Sigmoid colon (tissue), 6 donors: ENCODE measurements at regions not wholly inside any gene's neighbourhood (a gene's known extent, or its start where the extent isn't known, plus 50 kb on each side); places are given as distances from the start of the nearest gene placed in this dataset.

Experiments used
- DNase-seq: peaks from one replicate; pipeline ENCODE4 v3.0.0-alpha.2; 2019
- H3K27ac ChIP-seq, 4 donors: fragments of 200-600 bp; sonication (generic); one replicate each; pipeline ENCODE4 v1.5.1; 2016 to 2019; ENCODE audit warnings: mild to moderate bottlenecking in 1 of 4
- H3K27me3 ChIP-seq, 3 donors: fragments of 200-600 bp; sonication (generic); one replicate each; pipeline ENCODE4 v1.5.1; 2019; ENCODE audit warnings: mild to moderate bottlenecking in 1 of 3
- H3K36me3 ChIP-seq, 4 donors: fragments of 200-600 bp; sonication (generic); one replicate each; pipeline ENCODE4 v1.5.1; 2016 to 2019
- H3K4me1 ChIP-seq, 4 donors: fragments of 200-600 bp; sonication (generic); one replicate each; pipeline ENCODE4 v1.5.1; 2017 to 2019
- H3K4me3 ChIP-seq, 4 donors: fragments of 200-600 bp; sonication (generic); one replicate each; pipeline ENCODE4 v1.5.1; 2017 to 2019; ENCODE audit warnings: mild to moderate bottlenecking in 2 of 4, moderate library complexity in 1 of 4
- H3K9me3 ChIP-seq, 4 donors: fragments of 200-600 bp in 3 of 4; sonication (generic) in 3 of 4; one replicate each; pipeline versions ENCODE4 v1.5.1 to v1.6.1; 2013 to 2019
- CTCF ChIP-seq, 4 experiments: fragments of 450-650 bp in 3 of 4; fragments of 200-600 bp in 1 of 4; IDR thresholded peaks; one replicate each; pipeline ENCODE4 v1.5.1; 2016 to 2019; ENCODE audit warnings: antibody characterized with exemption in 4 of 4, mild to moderate bottlenecking in 3 of 4, moderate library complexity in 2 of 4
- EP300 ChIP-seq, 4 donors: sonication (generic); formaldehyde crosslinking; IDR thresholded peaks; one replicate each; pipeline ENCODE4 v1.6.1; 2017; ENCODE audit warnings: antibody characterized with exemption in 4 of 4
- POLR2A ChIP-seq, 2 donors: fragments of 450-650 bp; IDR thresholded peaks; one replicate each; pipeline ENCODE4 v1.6.1; 2016; ENCODE audit warnings: antibody characterized with exemption in 2 of 2, mild to moderate bottlenecking in 2 of 2, moderate library complexity in 2 of 2
- POLR2AphosphoS5 ChIP-seq, 4 donors: sonication (generic); formaldehyde crosslinking; IDR thresholded peaks; one replicate each; pipeline ENCODE4 v1.6.1; 2017; ENCODE audit warnings: antibody characterized with exemption in 4 of 4
- WGBS, 2 donors: extraction: QIAGEN DNeasy Blood & Tissue Kit; methylation state at CpG; one replicate each; pipeline ENCODE4 v1.1.7; 2013; 5-methylcytosine and 5-hydroxymethylcytosine counted together
- intact Hi-C: fragments of 100-400 bp; cut with DNase I; formaldehyde crosslinking; loops from one replicate; pipeline ENCODE4 v1.15.1; 2023
- donor health status: healthy with polysubstance abuse.
- donor health status: healthy.

GRCh38 chrY:15775880-15776279 lies 1251.6 kb downstream of the NLGN4Y start:
- no peak overlapping the region for H3K4me3 ChIP-seq
- no peak overlapping the region for H3K27ac ChIP-seq
- H3K9me3 ChIP-seq: no peaks in the 10 kb centered on the region
- no peak for TF ChIP-seq POLR2A (IDR thresholded peaks at IDR 0.05)
- no peaks in the 10 kb centered on the region for H3K36me3 ChIP-seq
- intact Hi-C loops: no loop called here
- no peaks in the 10 kb centered on the region for H3K4me1 ChIP-seq
- no peak for DNase-seq
- no peaks in the 10 kb centered on the region for H3K27me3 ChIP-seq
- 61 to 67% methylated on average over 3 of the region's 3 CpGs for WGBS, 2 donors

- H3K36me3 ChIP-seq: no peaks in the 10 kb centered on the region
- H3K9me3 ChIP-seq: no peaks in the 10 kb centered on the region
- H3K4me1 ChIP-seq: no peaks in the 10 kb centered on the region
- TF ChIP-seq EP300 (IDR thresholded peaks at IDR 0.05) (no peak), CTCF (IDR thresholded peaks at IDR 0.05) (no peak), POLR2AphosphoS5 (IDR thresholded peaks at IDR 0.05) (no peak), POLR2A (IDR thresholded peaks at IDR 0.05) (no peak)
- H3K27ac ChIP-seq: no peak overlapping the region
- H3K27me3 ChIP-seq: no peaks in the 10 kb centered on the region
- intact Hi-C loops: no loop called here
- H3K4me3 ChIP-seq: no peak overlapping the region
- no peak for DNase-seq
Observed at GRCh38 chrY:15779891-15780290, 1255.6 kb downstream of the NLGN4Y start.

GRCh38 chrY:15800021-15800420 lies 1275.7 kb downstream of the NLGN4Y start:
- H3K36me3 ChIP-seq: no peaks in the 10 kb centered on the region
- TF ChIP-seq POLR2AphosphoS5 (IDR thresholded peaks at IDR 0.05): no peak
- TF ChIP-seq POLR2A (IDR thresholded peaks at IDR 0.05): no peak
- TF ChIP-seq EP300 (IDR thresholded peaks at IDR 0.05): no peak
- TF ChIP-seq CTCF (IDR thresholded peaks at IDR 0.05): no peak
- H3K27ac ChIP-seq: no peak overlapping the region
- no peaks in the 10 kb centered on the region for H3K4me1 ChIP-seq
- no peaks in the 10 kb centered on the region for H3K27me3 ChIP-seq
- 30 to 44% methylated on average over 3 of the region's 3 CpGs for WGBS, 2 donors
- H3K4me3 ChIP-seq: no peak overlapping the region
- intact Hi-C loops: no loop called here
- no peak for DNase-seq
- no peaks in the 10 kb centered on the region for H3K9me3 ChIP-seq

GRCh38 chrY:15805985-15806384 lies 1281.7 kb downstream of the NLGN4Y start:
- Histone ChIP-seq H3K36me3 (no peaks in the 10 kb centered on the region), H3K9me3 (no peaks in the 10 kb centered on the region), H3K4me1 (no peaks in the 10 kb centered on the region), H3K27ac (no peak overlapping the region), H3K4me3 (no peak overlapping the region), H3K27me3 (no peaks in the 10 kb centered on the region)
- intact Hi-C loops: no loop called here
- TF ChIP-seq CTCF (IDR thresholded peaks at IDR 0.05) (no peak), POLR2AphosphoS5 (IDR thresholded peaks at IDR 0.05) (no peak), POLR2A (IDR thresholded peaks at IDR 0.05) (no peak), EP300 (IDR thresholded peaks at IDR 0.05) (no peak)
- no peak for DNase-seq

- Histone ChIP-seq H3K36me3 (no peaks in the 10 kb centered on the region), H3K4me3 (no peak overlapping the region), H3K4me1 (no peaks in the 10 kb centered on the region), H3K27me3 (no peaks in the 10 kb centered on the region), H3K27ac (no peak overlapping the region), H3K9me3 (no peaks in the 10 kb centered on the region)
- intact Hi-C loops: no loop called here
- DNase-seq: no peak
- no peak for TF ChIP-seq EP300 (IDR thresholded peaks at IDR 0.05)
- WGBS, 2 donors: 89 to 94% methylated on average over 6 of the region's 6 CpGs
Observed at GRCh38 chrY:15814241-15814640, 1289.9 kb downstream of the NLGN4Y start.
